ENCODE measurements at regions not wholly inside any gene's neighbourhood (a gene's known extent, or its start where the extent isn't known, plus 50 kb on each side); places are given as distances from the start of the nearest gene placed in this dataset.

- Mint-ChIP-seq H3K9me3 (ENCODE audit: insufficient read depth) (no peaks in the 10 kb centered on the region), H3K27me3 (no peaks in the 10 kb centered on the region), H3K4me3 (no peak overlapping the region), H3K27ac (no peak overlapping the region), H3K4me1 (no peaks in the 10 kb centered on the region)
- Histone ChIP-seq H3K4me1 (ENCODE audit: control insufficient read depth in 2 of 2, insufficient read depth in 2 of 2, low read length in 2 of 2) (no peaks in the 10 kb centered on the region), H3K4me3 (ENCODE audit: control extremely low read depth in 1 of 5, extremely low read depth in 1 of 5, insufficient read depth in 1 of 5, low read depth in 2 of 5, low read length in 4 of 5) (no peak overlapping the region), H3K9ac (ENCODE audit: low read length) (no peak overlapping the region), H4K20me1 (ENCODE audit: control insufficient read depth, insufficient read depth, low read length, poor library complexity, severe bottlenecking) (no peaks in the 10 kb centered on the region), H3K36me3 (replicated peaks in 1 of 2; ENCODE audit: control extremely low read depth in 1 of 2, control insufficient read depth in 1 of 2, extremely low read depth in 1 of 2, insufficient read depth in 2 of 2, low read length in 1 of 2) (no peaks in the 10 kb centered on the region), H3K27ac (ENCODE audit: low read length in 2 of 2) (no peak overlapping the region), H3K79me2 (ENCODE audit: control insufficient read depth, insufficient read depth, low read length) (no peaks in the 10 kb centered on the region), H2AFZ (ENCODE audit: insufficient read depth, low read depth, low read length, poor library complexity, severe bottlenecking) (no peak overlapping the region), H3K4me2 (replicated peaks; ENCODE audit: low read depth, low read length, poor library complexity, severe bottlenecking) (no peak overlapping the region), H3K27me3 (replicated peaks in 1 of 4; ENCODE audit: control extremely low read depth in 1 of 4, control insufficient read depth in 3 of 4, insufficient read depth in 4 of 4, low read length in 3 of 4) (no peaks in the 10 kb centered on the region), H3K9me3 (ENCODE audit: control extremely low read depth in 1 of 3, control insufficient read depth in 2 of 3, insufficient read depth in 1 of 3, low read length in 2 of 3) (no peaks in the 10 kb centered on the region)
- POLR2A ChIA-PET = no interaction called here
- WGBS (ENCODE audit: insufficient coverage) = 100% methylated on average over 1 of the region's 3 CpGs
- CTCF ChIA-PET = no interaction called here
- intact Hi-C loops (cut with micrococcal nuclease) = no loop called here
- ATAC-seq (ENCODE audit: low read depth) = no peak
- no peak for DNase-seq
- TF ChIP-seq EZH2 (IDR thresholded peaks at IDR 0.05; ENCODE audit: borderline replicate concordance, insufficient read depth, low read depth, low read length, poor library complexity, severe bottlenecking) (no peak), CTCF (IDR thresholded peaks at IDR 0.05) (no peak)
Measured at GRCh38 chr21:24729568-24729967, 877.7 kb downstream of the MRPL39 start.

GRCh38 chr21:24727803-24728440 lies 879.4 kb downstream of the MRPL39 start:
- intact Hi-C loops (cut with micrococcal nuclease) = no loop called here
- no peaks in the 10 kb centered on the region for H3K27me3 ChIP-seq (replicated peaks in 1 of 4; ENCODE audit: control extremely low read depth in 1 of 4, control insufficient read depth in 3 of 4, insufficient read depth in 4 of 4, low read length in 3 of 4)
- H3K27ac Mint-ChIP-seq = no peak overlapping the region
- H3K27ac ChIP-seq (ENCODE audit: low read length in 2 of 2) = no peak overlapping the region
- no peak overlapping the region for H2AFZ ChIP-seq (ENCODE audit: insufficient read depth, low read depth, low read length, poor library complexity, severe bottlenecking)
- no peaks in the 10 kb centered on the region for H3K36me3 ChIP-seq (replicated peaks in 1 of 2; ENCODE audit: control extremely low read depth in 1 of 2, control insufficient read depth in 1 of 2, extremely low read depth in 1 of 2, insufficient read depth in 2 of 2, low read length in 1 of 2)
- H3K9me3 ChIP-seq (ENCODE audit: control extremely low read depth in 1 of 3, control insufficient read depth in 2 of 3, insufficient read depth in 1 of 3, low read length in 2 of 3) = no peaks in the 10 kb centered on the region
- H3K4me2 ChIP-seq (replicated peaks; ENCODE audit: low read depth, low read length, poor library complexity, severe bottlenecking) = no peak overlapping the region
- no peaks in the 10 kb centered on the region for H3K9me3 Mint-ChIP-seq (ENCODE audit: insufficient read depth)
- no peak overlapping the region for H3K9ac ChIP-seq (ENCODE audit: low read length)
- H4K20me1 ChIP-seq (ENCODE audit: control insufficient read depth, insufficient read depth, low read length, poor library complexity, severe bottlenecking) = no peaks in the 10 kb centered on the region
- no peak overlapping the region for H3K4me3 Mint-ChIP-seq
- no peaks in the 10 kb centered on the region for H3K4me1 Mint-ChIP-seq
- H3K4me3 ChIP-seq (ENCODE audit: control extremely low read depth in 1 of 5, extremely low read depth in 1 of 5, insufficient read depth in 1 of 5, low read depth in 2 of 5, low read length in 4 of 5) = no peak overlapping the region
- ChIA-PET CTCF (no interaction called here), POLR2A (no interaction called here)
- DNase-seq = no peak
- H3K79me2 ChIP-seq (ENCODE audit: control insufficient read depth, insufficient read depth, low read length) = no peaks in the 10 kb centered on the region
- no peaks in the 10 kb centered on the region for H3K27me3 Mint-ChIP-seq
- TF ChIP-seq CTCF (IDR thresholded peaks at IDR 0.05) (no peak), EZH2 (IDR thresholded peaks at IDR 0.05; ENCODE audit: borderline replicate concordance, insufficient read depth, low read depth, low read length, poor library complexity, severe bottlenecking) (no peak)
- H3K4me1 ChIP-seq (ENCODE audit: control insufficient read depth in 2 of 2, insufficient read depth in 2 of 2, low read length in 2 of 2) = no peaks in the 10 kb centered on the region
- no CpG with 5 or more reads among the region's 4 CpGs for WGBS (ENCODE audit: insufficient coverage)
- no peak for ATAC-seq (ENCODE audit: low read depth)

All from B cell (primary cell).